OCI-LY7 (cell line): ENCODE measurements at regions not wholly inside any gene's neighbourhood (a gene's known extent, or its start where the extent isn't known, plus 50 kb on each side); places are given as distances from the start of the nearest gene placed in this dataset.

ENCODE experiments used
- BruUV-seq: library from RNA; stranded (reverse); fragments of 400-500 nt; replicated peaks from 2 replicates; lab custom pipeline; 2021; lab: Mats Ljungman, UMichigan
- CTCF ChIA-PET: fragments of 300-600 bp; sonication (Branson Sonifier 250); formaldehyde crosslinking; loops from one replicate; lab custom pipeline; 2022; ENCODE audit warnings: antibody characterized with exemption; ENCODE audit not compliant: unreplicated experiment; lab: Charles Lee
- POLR2A ChIA-PET: fragments of 300-600 bp; sonication (Branson Sonifier 250); formaldehyde crosslinking; loops from one replicate; lab custom pipeline; 2022; ENCODE audit warnings: antibody characterized with exemption; lab: Charles Lee
- DNase-seq: peaks from one replicate; pipeline ENCODE4 v3.0.0-alpha.2; 2015; ENCODE audit warnings: low spot score
- H2AFZ ChIP-seq: fragments of 200-600 bp; sonication (generic), shearing (Covaris generic); 2 replicates; pipeline ENCODE4 v1.6.1; 2014; ENCODE audit warnings: mild to moderate bottlenecking, antibody characterized with exemption, low read length, moderate library complexity
- H3K27ac ChIP-seq: fragments of 200-600 bp; sonication (generic); 2 replicates; pipeline ENCODE4 v1.5.1; 2014; ENCODE audit warnings: mixed run types, low read depth, mild to moderate bottlenecking, moderate library complexity, low read length, inconsistent platforms; ENCODE audit not compliant: poor library complexity, severe bottlenecking
- H3K36me3 ChIP-seq: fragments of 200-600 bp; sonication (generic); 2 replicates; pipeline ENCODE4 v1.6.1; 2014; ENCODE audit warnings: mild to moderate bottlenecking, antibody characterized with exemption, low read length, moderate library complexity, mixed read lengths; ENCODE audit not compliant: insufficient read depth
- H3K4me1 ChIP-seq: fragments of 200-600 bp; sonication (generic); 2 replicates; pipeline ENCODE4 v1.5.1; 2014; ENCODE audit warnings: mild to moderate bottlenecking, low read length; ENCODE audit not compliant: insufficient read depth, poor library complexity, severe bottlenecking
- H3K4me2 ChIP-seq: fragments of 200-600 bp; sonication (generic); 2 replicates; pipeline ENCODE4 v1.6.1; 2014; ENCODE audit warnings: mild to moderate bottlenecking, low read length
- H3K4me3 ChIP-seq: fragments of 200-600 bp; sonication (generic); 2 replicates; pipeline ENCODE4 v1.5.1; 2014; ENCODE audit warnings: mild to moderate bottlenecking, low read depth, low read length; ENCODE audit not compliant: poor library complexity, severe bottlenecking
- H3K79me2 ChIP-seq: fragments of 200-600 bp; sonication (generic); 2 replicates; pipeline ENCODE4 v1.6.1; 2016; ENCODE audit warnings: low read depth, mild to moderate bottlenecking, low read length, moderate library complexity, mixed read lengths; ENCODE audit not compliant: insufficient read depth
- H3K9me2 ChIP-seq: fragments of 200-600 bp; sonication (generic); 2 replicates; pipeline ENCODE4 v1.6.1; 2016; ENCODE audit warnings: mild to moderate bottlenecking, low read length, mixed read lengths; ENCODE audit not compliant: insufficient read depth
- H3K9me3 ChIP-seq: fragments of 200-600 bp; sonication (generic); 2 replicates; pipeline ENCODE4 v1.6.1; 2014; ENCODE audit warnings: mild to moderate bottlenecking, mixed run types, low read length, mixed read lengths
- H4K20me1 ChIP-seq: fragments of 200-600 bp; sonication (generic); 2 replicates; pipeline ENCODE4 v1.6.1; 2014; ENCODE audit warnings: mild to moderate bottlenecking, antibody characterized with exemption, low read length, moderate library complexity, mixed read lengths; ENCODE audit not compliant: insufficient read depth
- EZH2phosphoT487 ChIP-seq: fragments of 200-600 bp; sonication (generic); IDR thresholded peaks from 2 replicates; pipeline ENCODE4 v1.6.1; 2018; ENCODE audit warnings: low read depth, borderline replicate concordance, mild to moderate bottlenecking, mixed run types, antibody characterized with exemption, low read length, moderate library complexity, mixed read lengths
- intact Hi-C: fragments of 100-400 bp; cut with micrococcal nuclease; formaldehyde crosslinking; loops from one replicate; pipeline ENCODE4 v1.10.0; 2022; ENCODE audit not compliant: unreplicated experiment
- TF ChIP-seq, protein P1 (sequence below): fragments of 200-600 bp; sonication (generic); conservative IDR thresholded peaks from 2 replicates; pipeline ENCODE4 v1.5.1; 2014; ENCODE audit warnings: mild to moderate bottlenecking, antibody characterized with exemption, low read length, moderate library complexity, mixed read lengths

DNA sequence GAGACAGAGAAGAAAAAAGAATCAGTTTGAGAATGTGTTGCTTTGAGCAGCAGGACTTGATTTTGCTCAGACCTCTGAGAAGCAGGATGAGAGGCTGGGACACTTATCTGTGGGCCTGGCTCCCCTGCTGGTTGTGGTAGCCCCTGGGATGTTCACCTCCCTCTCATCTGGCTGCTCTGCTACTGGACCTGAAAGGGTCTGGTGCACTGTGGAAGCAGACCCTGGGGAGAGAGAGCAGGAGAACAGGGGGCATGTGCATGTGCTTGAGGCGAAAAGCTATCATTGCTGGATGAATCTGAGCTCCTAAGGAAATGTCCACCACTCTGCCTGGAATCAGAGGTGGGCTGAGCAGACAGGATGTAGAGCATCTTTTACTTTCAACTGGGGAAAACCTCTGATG, 161.1 kb downstream of the SCP2D1 start:
- Histone ChIP-seq H2AFZ (no peak overlapping the region), H3K9me3 (no peaks in the 10 kb centered on the region), H3K36me3 (no peaks in the 10 kb centered on the region), H4K20me1 (no peaks in the 10 kb centered on the region), H3K79me2 (no peaks in the 10 kb centered on the region), H3K9me2 (no peaks in the 10 kb centered on the region), H3K4me1 (no peaks in the 10 kb centered on the region), H3K4me3 (no peak overlapping the region), H3K27ac (no peak overlapping the region), H3K4me2 (no peak overlapping the region)
- no peak for TF ChIP-seq EZH2phosphoT487
- TF ChIP-seq, protein P1, sequence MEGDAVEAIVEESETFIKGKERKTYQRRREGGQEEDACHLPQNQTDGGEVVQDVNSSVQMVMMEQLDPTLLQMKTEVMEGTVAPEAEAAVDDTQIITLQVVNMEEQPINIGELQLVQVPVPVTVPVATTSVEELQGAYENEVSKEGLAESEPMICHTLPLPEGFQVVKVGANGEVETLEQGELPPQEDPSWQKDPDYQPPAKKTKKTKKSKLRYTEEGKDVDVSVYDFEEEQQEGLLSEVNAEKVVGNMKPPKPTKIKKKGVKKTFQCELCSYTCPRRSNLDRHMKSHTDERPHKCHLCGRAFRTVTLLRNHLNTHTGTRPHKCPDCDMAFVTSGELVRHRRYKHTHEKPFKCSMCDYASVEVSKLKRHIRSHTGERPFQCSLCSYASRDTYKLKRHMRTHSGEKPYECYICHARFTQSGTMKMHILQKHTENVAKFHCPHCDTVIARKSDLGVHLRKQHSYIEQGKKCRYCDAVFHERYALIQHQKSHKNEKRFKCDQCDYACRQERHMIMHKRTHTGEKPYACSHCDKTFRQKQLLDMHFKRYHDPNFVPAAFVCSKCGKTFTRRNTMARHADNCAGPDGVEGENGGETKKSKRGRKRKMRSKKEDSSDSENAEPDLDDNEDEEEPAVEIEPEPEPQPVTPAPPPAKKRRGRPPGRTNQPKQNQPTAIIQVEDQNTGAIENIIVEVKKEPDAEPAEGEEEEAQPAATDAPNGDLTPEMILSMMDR, result no peak
- POLR2A ChIA-PET, result no interaction called here
- DNase-seq, result no peak
- intact Hi-C loops, result no loop called here
- no TSS peak for BruUV-seq
- CTCF ChIA-PET, result no interaction called here

DNA sequence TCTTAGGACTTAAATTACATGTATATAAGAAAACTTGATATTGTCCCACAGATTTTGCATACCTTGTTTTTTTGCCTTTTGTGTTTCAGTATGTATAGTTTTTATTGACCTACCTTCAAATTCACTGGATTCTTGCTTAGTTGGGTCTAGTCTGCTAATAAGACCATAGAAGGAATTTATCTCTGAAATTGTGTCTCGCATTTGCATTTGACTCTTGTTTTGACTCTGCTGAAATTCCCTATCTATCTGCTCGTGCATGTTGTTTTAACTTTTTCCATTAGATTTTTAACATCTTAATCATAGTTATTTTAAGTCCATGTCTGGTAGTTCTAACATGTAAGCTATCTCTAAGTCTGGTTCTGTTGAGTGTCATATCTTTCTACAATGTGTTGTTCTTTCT, 163.9 kb downstream of the SCP2D1 start:
- H3K4me3 ChIP-seq, result no peak overlapping the region
- intact Hi-C loops, result no loop called here
- DNase-seq, result no peak
- no peaks in the 10 kb centered on the region for H3K79me2 ChIP-seq
- no peak overlapping the region for H2AFZ ChIP-seq
- H3K4me1 ChIP-seq, result no peaks in the 10 kb centered on the region
- no peak overlapping the region for H3K27ac ChIP-seq
- H3K9me2 ChIP-seq, result no peaks in the 10 kb centered on the region
- H4K20me1 ChIP-seq, result no peaks in the 10 kb centered on the region
- no TSS peak for BruUV-seq
- TF ChIP-seq, protein P1, result no peak
- no peak for TF ChIP-seq EZH2phosphoT487
- CTCF ChIA-PET, result no interaction called here
- no peaks in the 10 kb centered on the region for H3K9me3 ChIP-seq
- POLR2A ChIA-PET, result no interaction called here
- no peak overlapping the region for H3K4me2 ChIP-seq
- H3K36me3 ChIP-seq, result no peaks in the 10 kb centered on the region

DNA sequence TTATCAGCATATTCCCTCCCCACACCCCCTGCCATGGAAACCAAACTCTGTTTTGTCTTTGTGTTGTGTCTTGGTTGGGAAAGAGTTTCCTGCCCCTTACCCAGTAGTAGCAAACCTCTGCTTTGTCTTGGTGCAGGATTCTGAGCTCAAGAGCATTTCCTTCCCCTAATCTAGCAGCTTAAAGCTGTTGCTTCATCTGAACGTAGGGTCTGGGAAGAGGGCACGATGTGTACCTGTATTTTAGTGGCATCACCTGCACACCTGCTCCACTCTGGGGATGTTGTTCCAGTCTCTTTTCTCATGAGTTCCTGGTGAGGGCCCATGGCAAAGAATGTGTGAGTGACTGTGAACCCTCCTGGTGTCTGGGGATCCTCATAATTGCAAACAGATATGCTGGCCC, 164.7 kb downstream of the SCP2D1 start:
- no peaks in the 10 kb centered on the region for H3K79me2 ChIP-seq
- H3K9me2 ChIP-seq, result no peaks in the 10 kb centered on the region
- no peak overlapping the region for H3K4me3 ChIP-seq
- no peak overlapping the region for H3K4me2 ChIP-seq
- H4K20me1 ChIP-seq, result no peaks in the 10 kb centered on the region
- H3K27ac ChIP-seq, result no peak overlapping the region
- no peak for TF ChIP-seq EZH2phosphoT487
- TF ChIP-seq, protein P1, result no peak
- H3K4me1 ChIP-seq, result no peaks in the 10 kb centered on the region
- no TSS peak for BruUV-seq
- no peak overlapping the region for H2AFZ ChIP-seq
- intact Hi-C loops, result no loop called here
- H3K9me3 ChIP-seq, result no peaks in the 10 kb centered on the region
- H3K36me3 ChIP-seq, result no peaks in the 10 kb centered on the region
- DNase-seq, result no peak
- POLR2A ChIA-PET, result no interaction called here
- CTCF ChIA-PET, result no interaction called here
